Kidney (tissue), 13 donors: ENCODE measurements at regions not wholly inside any gene's neighbourhood (a gene's known extent, or its start where the extent isn't known, plus 50 kb on each side); places are given as distances from the start of the nearest gene placed in this dataset.

Experiments
- DNase-seq, 5 donors: peaks; one replicate each; pipeline ENCODE4 v3.0.0-alpha.2; 2013 to 2020
- FAIRE-seq: peaks from 2 replicates; lab custom pipeline; 2012; peaks lifted over from hg19 to GRCh38; lab: Jason Lieb, UNC
- H3K27ac ChIP-seq, 2 donors: one replicate each; pipeline ENCODE4 v1.7.0; 2013; ENCODE audit warnings: low read depth in 2 of 2, low read length in 2 of 2, inconsistent platforms in 1 of 2
- H3K27me3 ChIP-seq: one replicate; pipeline ENCODE4 v1.7.1; 2013; ENCODE audit warnings: low read length, inconsistent platforms; ENCODE audit not compliant: control insufficient read depth, insufficient read depth
- H3K36me3 ChIP-seq, 3 donors: one replicate each; pipeline versions ENCODE4 v1.7.0 to v1.7.1; 2013; ENCODE audit warnings: low read length in 3 of 3, control low read depth in 1 of 3, inconsistent platforms in 1 of 3; ENCODE audit not compliant: insufficient read depth in 3 of 3, control insufficient read depth in 2 of 3
- H3K4me1 ChIP-seq, 3 donors: one replicate each; pipeline versions ENCODE4 v1.7.0 to v1.7.1; 2013; ENCODE audit warnings: low read length in 3 of 3, inconsistent platforms in 1 of 3, low read depth in 1 of 3; ENCODE audit not compliant: control insufficient read depth in 2 of 3, insufficient read depth in 2 of 3
- H3K4me3 ChIP-seq, 3 donors: one replicate each; pipeline versions ENCODE4 v1.7.0 to v1.8.1; 2013; ENCODE audit warnings: low read length in 3 of 3, control low read depth in 1 of 3, inconsistent platforms in 1 of 3
- H3K9ac ChIP-seq, 3 donors: one replicate each; pipeline versions ENCODE4 v1.7.0 to v1.7.1; 2013; ENCODE audit warnings: low read length in 3 of 3, control low read depth in 1 of 3, inconsistent platforms in 1 of 3
- H3K9me3 ChIP-seq, 3 donors: one replicate each; pipeline versions ENCODE4 v1.7.0 to v1.7.1; 2013; ENCODE audit warnings: low read length in 3 of 3, control low read depth in 1 of 3, inconsistent platforms in 1 of 3; ENCODE audit not compliant: control insufficient read depth in 2 of 3, insufficient read depth in 1 of 3
- intact Hi-C: fragments of 100-400 bp; cut with DNase I; formaldehyde crosslinking; loops from one replicate; pipeline ENCODE4 v1.11.1; 2022
- TF ChIP-seq, protein P1 (sequence below): IDR thresholded peaks from 3 replicates; pipeline ENCODE4 v1.5.1; 2012; ENCODE audit warnings: mild to moderate bottlenecking, moderate library complexity, borderline replicate concordance; ENCODE audit not compliant: insufficient read depth; ENCODE audit errors: extremely low read depth
- donor health status: control.
- donor health status: control.
- donor health status: control.
- donor health status: control.
- donor health status: control.
- donor health status: DM: yes; HTN: yes; CAD: no.
- donor health status: Normal renal cell carcinoma (clear cell type).

DNA sequence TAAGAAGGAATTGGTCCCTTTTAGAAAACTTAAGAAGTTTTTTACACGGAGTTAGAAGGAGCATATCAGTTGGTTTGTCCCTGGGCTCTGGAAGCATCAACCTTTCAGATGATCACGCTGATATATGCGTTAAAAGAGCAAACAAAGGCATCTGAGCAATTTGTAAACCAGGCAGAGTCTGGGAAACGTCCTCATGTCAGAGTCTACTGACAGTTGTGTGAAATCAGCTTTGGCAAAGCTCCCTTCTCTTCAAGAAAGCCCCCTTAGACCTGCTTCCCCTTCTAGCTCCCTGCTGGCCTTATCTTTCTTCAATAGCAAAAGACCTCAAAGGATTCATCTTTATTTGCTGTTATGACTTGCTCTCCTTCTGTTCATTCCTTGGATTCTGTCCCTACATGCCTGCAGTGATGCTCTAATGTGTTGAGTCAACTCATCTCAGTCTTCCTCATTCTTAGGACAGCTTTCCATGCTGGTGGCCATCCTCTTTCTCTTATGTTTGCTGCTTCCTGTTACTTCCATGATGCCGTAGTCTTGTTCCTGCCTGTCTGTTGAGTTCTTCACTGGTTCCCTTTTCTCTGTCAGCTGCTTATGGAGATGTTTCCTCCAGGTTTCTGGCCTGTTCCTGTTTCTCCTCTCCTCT is 106.5 kb upstream of the BMPER start:
- Histone ChIP-seq H3K4me3 (no peak overlapping the region), H3K36me3 (no peaks in the 10 kb centered on the region), H3K27ac (no peak overlapping the region), H3K4me1 (no peaks in the 10 kb centered on the region), H3K9me3 (no peaks in the 10 kb centered on the region), H3K27me3 (no peaks in the 10 kb centered on the region), H3K9ac (no peak overlapping the region)
- FAIRE-seq (no peak), DNase-seq (peak in 1 of 5 donors; percentile 20)
- TF ChIP-seq, protein P1, sequence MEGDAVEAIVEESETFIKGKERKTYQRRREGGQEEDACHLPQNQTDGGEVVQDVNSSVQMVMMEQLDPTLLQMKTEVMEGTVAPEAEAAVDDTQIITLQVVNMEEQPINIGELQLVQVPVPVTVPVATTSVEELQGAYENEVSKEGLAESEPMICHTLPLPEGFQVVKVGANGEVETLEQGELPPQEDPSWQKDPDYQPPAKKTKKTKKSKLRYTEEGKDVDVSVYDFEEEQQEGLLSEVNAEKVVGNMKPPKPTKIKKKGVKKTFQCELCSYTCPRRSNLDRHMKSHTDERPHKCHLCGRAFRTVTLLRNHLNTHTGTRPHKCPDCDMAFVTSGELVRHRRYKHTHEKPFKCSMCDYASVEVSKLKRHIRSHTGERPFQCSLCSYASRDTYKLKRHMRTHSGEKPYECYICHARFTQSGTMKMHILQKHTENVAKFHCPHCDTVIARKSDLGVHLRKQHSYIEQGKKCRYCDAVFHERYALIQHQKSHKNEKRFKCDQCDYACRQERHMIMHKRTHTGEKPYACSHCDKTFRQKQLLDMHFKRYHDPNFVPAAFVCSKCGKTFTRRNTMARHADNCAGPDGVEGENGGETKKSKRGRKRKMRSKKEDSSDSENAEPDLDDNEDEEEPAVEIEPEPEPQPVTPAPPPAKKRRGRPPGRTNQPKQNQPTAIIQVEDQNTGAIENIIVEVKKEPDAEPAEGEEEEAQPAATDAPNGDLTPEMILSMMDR, result no peak
- intact Hi-C loops, result no loop called here

DNA sequence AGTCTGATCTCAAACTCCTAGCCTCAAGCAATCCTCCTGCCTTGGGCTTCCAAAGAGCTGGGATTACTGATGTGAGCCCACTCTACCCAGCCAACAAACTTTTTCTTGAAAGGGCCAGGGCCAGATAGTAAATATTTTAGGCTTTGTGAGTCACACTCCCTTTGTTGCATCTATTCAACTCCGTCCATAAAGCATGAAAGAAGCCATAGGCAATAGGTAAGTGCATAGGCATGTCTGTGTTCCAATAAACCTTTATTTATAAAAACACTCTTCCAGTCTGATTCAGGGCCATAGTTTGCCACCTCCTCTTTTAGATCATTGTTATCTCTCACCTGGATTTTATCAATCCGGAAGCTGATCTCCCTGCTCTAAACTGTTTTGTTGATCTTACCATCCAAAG is 105.6 kb upstream of the BMPER start:
- Histone ChIP-seq H3K4me3 (no peak overlapping the region), H3K9ac (no peak overlapping the region), H3K4me1 (no peaks in the 10 kb centered on the region), H3K27me3 (no peaks in the 10 kb centered on the region), H3K36me3 (no peaks in the 10 kb centered on the region), H3K9me3 (no peaks in the 10 kb centered on the region), H3K27ac (no peak overlapping the region)
- DNase-seq (no peak), FAIRE-seq (no peak)
- TF ChIP-seq, protein P1, result no peak
- intact Hi-C loops, result no loop called here

DNA sequence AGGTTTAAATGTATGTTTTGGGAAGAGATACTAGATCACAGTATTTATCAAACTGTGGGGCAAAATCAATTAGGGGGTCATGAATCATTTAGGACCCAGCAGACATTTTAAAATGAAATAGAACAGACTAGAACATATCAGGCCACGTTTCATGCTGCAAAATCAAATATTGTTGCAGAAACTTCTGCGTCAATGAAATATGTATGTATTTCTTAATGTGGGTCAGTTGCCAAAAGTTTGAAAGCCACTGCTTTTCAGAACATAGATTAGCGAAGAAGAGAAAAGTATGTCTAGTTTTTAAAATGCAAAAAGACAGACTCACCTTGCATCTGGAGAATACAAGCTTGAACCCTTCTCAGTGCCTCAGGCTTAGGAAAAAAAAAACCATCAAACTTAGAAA is 102.7 kb upstream of the BMPER start:
- no peak overlapping the region for H3K4me3 ChIP-seq
- intact Hi-C loops, result no loop called here
- FAIRE-seq (no peak), DNase-seq (no peak)
- no peaks in the 10 kb centered on the region for H3K4me1 ChIP-seq
- no peaks in the 10 kb centered on the region for H3K9me3 ChIP-seq
- no peak overlapping the region for H3K9ac ChIP-seq
- TF ChIP-seq, protein P1, result no peak
- no peaks in the 10 kb centered on the region for H3K36me3 ChIP-seq
- no peaks in the 10 kb centered on the region for H3K27me3 ChIP-seq
- H3K27ac ChIP-seq, result no peak overlapping the region

DNA sequence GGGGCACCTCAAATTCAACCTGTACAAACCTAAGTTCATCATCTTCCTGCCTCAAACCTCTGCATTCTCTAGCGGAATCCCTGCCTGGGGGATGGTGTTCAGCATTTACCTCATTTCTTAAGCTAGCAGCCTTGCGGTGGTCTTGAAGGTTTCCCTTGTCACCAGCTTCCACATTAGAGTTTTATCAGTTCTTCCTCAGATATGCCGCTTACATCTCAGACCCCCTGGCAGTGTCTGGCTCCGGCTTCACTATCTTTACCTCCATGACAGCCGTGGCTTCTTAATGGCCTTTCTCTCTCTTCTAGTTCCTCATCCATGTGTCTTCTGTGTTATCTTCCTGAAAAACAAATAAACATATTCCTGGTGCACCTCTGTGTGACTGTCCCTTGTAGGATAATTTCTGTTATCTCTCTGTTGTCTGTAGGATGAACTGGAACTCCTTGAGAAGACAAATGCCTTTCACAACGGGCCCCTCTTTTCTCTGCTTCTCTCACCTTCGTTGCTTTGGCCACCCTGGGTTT is 101.1 kb upstream of the BMPER start:
- DNase-seq, result no peak
- no peak for FAIRE-seq
- Histone ChIP-seq H3K27me3 (no peaks in the 10 kb centered on the region), H3K27ac (no peak overlapping the region), H3K9ac (no peak overlapping the region), H3K4me1 (no peaks in the 10 kb centered on the region), H3K9me3 (no peaks in the 10 kb centered on the region), H3K4me3 (no peak overlapping the region), H3K36me3 (no peaks in the 10 kb centered on the region)
- TF ChIP-seq, protein P1, result no peak
- intact Hi-C loops, result no loop called here
